CD4-positive, CD25-positive, alpha-beta regulatory T cell (primary cell): ENCODE measurements at regions not wholly inside any gene's neighbourhood (a gene's known extent, or its start where the extent isn't known, plus 50 kb on each side); places are given as distances from the start of the nearest gene placed in this dataset.

Experiments
- ATAC-seq, 2 donors: fragments of 150-1000 bp; cut with Tn5 transposase; one replicate each; pipeline ENCODE4 v1.10.0; 2021; ENCODE audit warnings: low read depth in 2 of 2, moderate number of reproducible peaks in 2 of 2, moderate library complexity in 1 of 2
- DNase-seq, 3 donors: peaks; one replicate each; pipeline versions ENCODE4 v3.0.0 to v3.0.0-alpha.2; 2012 to 2022; ENCODE audit warnings: mixed read lengths in 1 of 3
- H3K27ac ChIP-seq: one replicate; pipeline ENCODE4 v1.7.0; 2013; ENCODE audit warnings: mild to moderate bottlenecking, low read length; ENCODE audit not compliant: insufficient read depth, poor library complexity, severe bottlenecking
- H3K27me3 ChIP-seq: one replicate; pipeline ENCODE4 v1.7.0; 2013; ENCODE audit warnings: low read length; ENCODE audit not compliant: control insufficient read depth, insufficient read depth
- H3K36me3 ChIP-seq: one replicate; pipeline ENCODE4 v1.7.0; 2013; ENCODE audit warnings: mild to moderate bottlenecking, low read length, moderate library complexity; ENCODE audit not compliant: control insufficient read depth, insufficient read depth
- H3K4me1 ChIP-seq: 2 replicates; pipeline ENCODE4 v1.7.0; 2013; ENCODE audit warnings: mild to moderate bottlenecking, low read length; ENCODE audit not compliant: insufficient read depth, control insufficient read depth, poor library complexity, severe bottlenecking
- H3K4me3 ChIP-seq: one replicate; pipeline ENCODE4 v1.7.0; 2013; ENCODE audit warnings: low read depth, mild to moderate bottlenecking, low read length, moderate library complexity
- H3K9me3 ChIP-seq, 2 experiments: 1 replicate in 1 of 2; 2 replicates in 1 of 2; pipeline ENCODE4 v1.7.0; 2013; ENCODE audit warnings: low read length in 2 of 2, mild to moderate bottlenecking in 1 of 2, moderate library complexity in 1 of 2; ENCODE audit not compliant: control insufficient read depth in 2 of 2
- H3K27ac Mint-ChIP-seq, 3 donors: one replicate each; pipeline ENCODE4 v1.8.0; 2020 to 2022; ENCODE audit warnings: mild to moderate bottlenecking in 3 of 3, mixed read lengths in 3 of 3, moderate library complexity in 2 of 3
- H3K27me3 Mint-ChIP-seq: one replicate; pipeline ENCODE4 v1.8.0; 2022; ENCODE audit warnings: mild to moderate bottlenecking, mixed read lengths
- H3K36me3 Mint-ChIP-seq: one replicate; pipeline ENCODE4 v1.8.0; 2020; ENCODE audit warnings: mixed read lengths
- H3K4me1 Mint-ChIP-seq, 4 donors: one replicate each; pipeline ENCODE4 v1.8.0; 2020 to 2022; ENCODE audit warnings: mixed read lengths in 4 of 4, mild to moderate bottlenecking in 1 of 4
- H3K4me3 Mint-ChIP-seq, 4 donors: one replicate each; pipeline ENCODE4 v1.8.0; 2020 to 2022; ENCODE audit warnings: mild to moderate bottlenecking in 4 of 4, mixed read lengths in 4 of 4, moderate library complexity in 3 of 4
- H3K9me3 Mint-ChIP-seq, 7 donors: one replicate each; pipeline ENCODE4 v1.8.0; 2020 to 2022; ENCODE audit warnings: mixed read lengths in 7 of 7, mild to moderate bottlenecking in 3 of 7, moderate library complexity in 2 of 7

DNA sequence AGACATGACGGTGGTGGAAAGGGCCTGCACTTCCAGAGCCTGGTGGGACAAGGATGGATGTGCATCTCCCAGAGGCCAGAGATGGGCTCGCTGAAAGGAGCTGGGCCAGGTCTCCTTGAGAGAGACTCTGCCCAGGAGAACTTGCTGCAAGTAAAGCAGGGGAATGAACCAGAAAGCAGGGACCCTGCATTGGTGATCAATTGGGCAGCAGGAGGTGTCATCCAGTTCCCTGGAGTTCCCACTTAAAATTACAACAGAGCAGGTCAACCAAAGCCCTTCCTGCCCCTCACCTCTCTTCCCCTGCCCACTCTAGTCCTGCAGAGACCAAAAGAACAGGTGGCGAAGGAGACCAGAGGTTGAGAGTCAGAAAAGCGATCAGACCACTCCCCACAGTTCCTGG lies 69.7 kb upstream of the CAB39 start:
- peaks cover 30% of the 10 kb centered on the region for H3K4me1 ChIP-seq
- peak overlapping the region; percentile 84 for H3K27ac ChIP-seq
- H3K27me3 Mint-ChIP-seq = no peaks in the 10 kb centered on the region
- H3K4me1 Mint-ChIP-seq = peaks cover 8 to 37% (median 22%) of the 10 kb centered on the region in 4 donors
- peak overlapping the region; percentile 88 to 98 (median 92) for H3K27ac Mint-ChIP-seq
- H3K27me3 ChIP-seq = no peaks in the 10 kb centered on the region
- no peaks in the 10 kb centered on the region for H3K36me3 Mint-ChIP-seq
- no peaks in the 10 kb centered on the region for H3K9me3 Mint-ChIP-seq
- H3K9me3 ChIP-seq = no peaks in the 10 kb centered on the region
- no peak for DNase-seq
- H3K36me3 ChIP-seq = no peaks in the 10 kb centered on the region
- H3K4me3 ChIP-seq = peak overlapping the region; percentile 63
- no peak for ATAC-seq
- H3K4me3 Mint-ChIP-seq = peak overlapping the region in 1 of 4 donors; percentile 28

DNA sequence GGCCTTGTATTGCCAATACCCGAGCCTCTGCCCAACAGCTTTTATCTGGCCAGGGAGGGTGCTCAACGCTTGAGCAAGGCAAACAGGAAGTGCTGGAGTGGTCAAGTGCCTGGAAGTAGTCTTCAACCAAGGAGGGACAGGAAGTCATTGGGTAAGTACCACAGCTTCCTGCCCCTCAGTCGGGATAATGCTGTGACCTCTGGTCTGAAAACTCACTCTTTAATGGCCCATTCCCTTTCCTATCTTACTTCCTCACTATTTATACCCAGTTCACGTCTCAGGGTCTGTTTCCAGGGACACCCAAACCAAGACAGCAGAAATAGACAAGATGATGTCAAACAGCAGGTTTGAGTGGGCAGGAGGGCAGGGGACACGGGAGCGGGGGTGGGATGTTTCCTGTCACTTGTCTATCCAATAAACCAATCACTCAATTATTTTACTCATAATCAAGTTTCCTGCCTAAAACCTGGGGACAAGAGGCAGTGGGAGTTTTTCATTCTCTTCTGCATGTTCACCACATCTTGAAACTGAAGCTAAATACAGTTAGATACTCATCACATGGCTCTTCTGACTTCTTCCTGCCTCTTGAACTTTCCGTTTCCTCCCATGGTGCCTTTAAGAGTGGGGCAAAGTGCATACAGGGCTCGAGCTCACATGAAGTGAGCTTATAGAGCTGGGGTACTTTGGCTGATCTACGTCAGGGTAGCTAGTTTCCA lies 68.9 kb upstream of the CAB39 start:
- peak; percentile 96 to 97 for ATAC-seq
- Histone ChIP-seq H3K27ac (peak overlapping the region; percentile 84), H3K4me3 (peak overlapping the region; percentile 63), H3K27me3 (no peaks in the 10 kb centered on the region), H3K4me1 (peaks cover 30% of the 10 kb centered on the region), H3K9me3 (no peaks in the 10 kb centered on the region), H3K36me3 (no peaks in the 10 kb centered on the region)
- H3K27me3 Mint-ChIP-seq = no peaks in the 10 kb centered on the region
- H3K36me3 Mint-ChIP-seq = no peaks in the 10 kb centered on the region
- H3K27ac Mint-ChIP-seq = peak overlapping the region; percentile 90 to 98 (median 92)
- H3K4me3 Mint-ChIP-seq = peak overlapping the region; percentile 51 to 81 (median 69)
- DNase-seq = peak in 2 of 3 donors; percentile 61 to 88
- H3K9me3 Mint-ChIP-seq = no peaks in the 10 kb centered on the region
- H3K4me1 Mint-ChIP-seq = peaks cover 8 to 44% (median 23%) of the 10 kb centered on the region in 4 donors

DNA sequence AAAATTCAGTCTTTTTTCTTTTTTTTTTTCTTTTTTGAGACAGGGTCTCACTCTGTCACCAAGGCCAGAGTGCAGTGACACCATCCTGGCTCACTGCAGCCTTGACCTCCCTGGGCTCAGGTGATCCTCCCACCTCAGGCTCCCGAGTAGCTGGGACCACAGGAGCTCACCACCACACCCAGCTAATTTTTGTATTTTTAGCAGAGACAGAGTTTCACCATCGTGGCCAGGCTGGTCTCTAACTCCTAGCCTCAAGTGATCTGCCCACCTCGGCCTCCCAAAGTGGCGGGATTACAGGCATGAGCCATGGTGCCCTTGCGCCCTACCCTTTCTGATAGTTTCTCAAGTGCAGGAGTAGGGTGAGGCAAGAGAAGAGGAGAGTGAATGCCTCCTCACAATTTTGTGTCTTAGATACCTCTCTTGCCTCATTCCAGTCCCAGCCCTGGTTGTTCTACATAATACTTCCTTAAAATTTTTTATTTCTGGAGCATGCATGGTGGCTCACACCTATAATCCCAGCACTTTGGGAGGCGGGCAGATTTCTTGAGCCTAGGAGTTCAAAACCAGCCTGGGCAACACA lies 68.2 kb upstream of the CAB39 start:
- no peaks in the 10 kb centered on the region for H3K27me3 ChIP-seq
- peak overlapping the region; percentile 84 for H3K27ac ChIP-seq
- Mint-ChIP-seq H3K27ac (peak overlapping the region; percentile 90 to 98 (median 92)), H3K27me3 (no peaks in the 10 kb centered on the region), H3K36me3 (no peaks in the 10 kb centered on the region), H3K9me3 (no peaks in the 10 kb centered on the region), H3K4me3 (peak overlapping the region in 3 of 4 donors; percentile 67 to 81 (median 71)), H3K4me1 (peaks cover 8 to 44% (median 23%) of the 10 kb centered on the region in 4 donors)
- DNase-seq (no peak), ATAC-seq (no peak)
- peaks cover 30% of the 10 kb centered on the region for H3K4me1 ChIP-seq
- peak overlapping the region; percentile 63 for H3K4me3 ChIP-seq
- H3K9me3 ChIP-seq = no peaks in the 10 kb centered on the region
- no peaks in the 10 kb centered on the region for H3K36me3 ChIP-seq

- no peaks in the 10 kb centered on the region for H3K9me3 Mint-ChIP-seq
Measured at GRCh38 chr2:230648356-230648755, 64.3 kb upstream of the CAB39 start.

DNA sequence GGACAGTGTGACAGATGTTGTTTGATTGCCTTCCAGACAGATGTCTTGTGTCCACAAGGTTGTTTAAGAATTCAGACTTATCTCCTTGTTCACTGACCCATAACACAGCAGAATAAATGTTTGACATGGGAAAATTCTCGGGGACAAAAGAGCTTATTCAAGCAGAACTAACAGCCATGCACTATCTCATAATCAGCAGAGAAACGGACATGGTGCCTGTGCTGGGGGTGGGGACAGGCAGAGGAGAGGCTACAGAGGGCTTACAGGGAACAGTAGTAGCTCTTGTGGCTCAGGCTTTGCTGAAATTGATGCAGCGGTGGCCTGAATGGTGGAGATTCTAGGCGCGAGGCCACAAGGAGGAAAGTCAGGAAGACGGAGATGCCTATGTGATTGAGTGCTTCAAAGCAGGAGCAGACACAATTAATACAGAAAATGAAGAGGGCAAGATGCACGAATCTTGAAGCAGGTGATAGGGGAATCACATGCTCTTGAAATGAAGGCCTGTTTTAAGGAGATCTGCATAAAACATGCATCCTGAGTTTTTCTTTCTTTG lies 62.0 kb upstream of the CAB39 start:
- Mint-ChIP-seq H3K4me3 (no peak overlapping the region), H3K9me3 (peaks cover 0 to 1% (median 0%) of the 10 kb centered on the region in 7 donors), H3K27me3 (no peaks in the 10 kb centered on the region), H3K4me1 (peaks cover 8 to 34% (median 25%) of the 10 kb centered on the region in 4 donors), H3K27ac (peak overlapping the region in 1 of 3 donors; percentile 6), H3K36me3 (no peaks in the 10 kb centered on the region)
- Histone ChIP-seq H3K27ac (no peak overlapping the region), H3K9me3 (no peaks in the 10 kb centered on the region), H3K4me3 (no peak overlapping the region), H3K27me3 (no peaks in the 10 kb centered on the region), H3K4me1 (no peaks in the 10 kb centered on the region), H3K36me3 (no peaks in the 10 kb centered on the region)
- ATAC-seq (no peak), DNase-seq (no peak)

More at GRCh38 chr2:230648356-230648755, 64.3 kb upstream of the CAB39 start:
- ATAC-seq = no peak
- Histone ChIP-seq H3K9me3 (no peaks in the 10 kb centered on the region), H3K27ac (no peak overlapping the region), H3K4me1 (peaks cover 15% of the 10 kb centered on the region), H3K27me3 (no peaks in the 10 kb centered on the region), H3K36me3 (no peaks in the 10 kb centered on the region), H3K4me3 (no peak overlapping the region)
- no peaks in the 10 kb centered on the region for H3K27me3 Mint-ChIP-seq
- H3K27ac Mint-ChIP-seq = no peak overlapping the region
- H3K4me3 Mint-ChIP-seq = no peak overlapping the region
- H3K4me1 Mint-ChIP-seq = peaks cover 17 to 43% (median 34%) of the 10 kb centered on the region in 4 donors
- DNase-seq = peak in 1 of 3 donors; percentile 30
- H3K36me3 Mint-ChIP-seq = no peaks in the 10 kb centered on the region

GRCh38 chr2:230654057-230654456 lies 58.6 kb upstream of the CAB39 start:
- peaks cover 0 to 1% (median 0%) of the 10 kb centered on the region in 7 donors for H3K9me3 Mint-ChIP-seq
- H3K9me3 ChIP-seq = no peaks in the 10 kb centered on the region
- peaks cover 10 to 55% (median 42%) of the 10 kb centered on the region in 4 donors for H3K4me1 Mint-ChIP-seq
- H3K27me3 Mint-ChIP-seq = no peaks in the 10 kb centered on the region
- no peak overlapping the region for H3K4me3 ChIP-seq
- peak overlapping the region in 1 of 3 donors; percentile 90 for H3K27ac Mint-ChIP-seq
- H3K27me3 ChIP-seq = no peaks in the 10 kb centered on the region
- no peaks in the 10 kb centered on the region for H3K36me3 ChIP-seq
- peaks cover 27% of the 10 kb centered on the region for H3K4me1 ChIP-seq
- no peak for DNase-seq
- no peak overlapping the region for H3K4me3 Mint-ChIP-seq
- H3K36me3 Mint-ChIP-seq = no peaks in the 10 kb centered on the region
- ATAC-seq = no peak
- no peak overlapping the region for H3K27ac ChIP-seq

DNA sequence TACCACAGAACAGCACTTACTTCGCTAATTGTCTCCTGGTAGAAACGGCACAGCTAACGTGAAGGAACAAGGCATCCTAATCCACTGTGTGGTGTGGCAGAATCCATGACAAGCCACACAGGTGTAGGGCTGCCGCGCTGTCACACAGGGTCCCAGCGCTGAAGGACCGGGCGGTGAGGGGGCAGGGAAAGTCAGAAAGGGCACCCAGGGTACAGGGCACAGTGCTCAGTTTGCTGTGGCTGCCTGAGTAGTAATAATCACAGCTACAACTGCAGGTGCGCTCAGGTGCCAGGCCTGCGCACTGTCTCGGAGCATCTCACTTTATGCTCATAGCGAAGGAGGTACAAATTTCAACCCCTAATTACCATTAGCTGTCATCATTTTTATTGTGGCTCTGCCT lies 55.2 kb upstream of the CAB39 start:
- H3K27ac ChIP-seq = peak overlapping the region; percentile 71
- H3K36me3 ChIP-seq = no peaks in the 10 kb centered on the region
- H3K36me3 Mint-ChIP-seq = no peaks in the 10 kb centered on the region
- H3K27me3 Mint-ChIP-seq = no peaks in the 10 kb centered on the region
- peaks cover 61% of the 10 kb centered on the region for H3K4me1 ChIP-seq
- H3K27me3 ChIP-seq = no peaks in the 10 kb centered on the region
- peaks cover 22 to 77% (median 51%) of the 10 kb centered on the region in 4 donors for H3K4me1 Mint-ChIP-seq
- H3K27ac Mint-ChIP-seq = peak overlapping the region; percentile 10 to 91 (median 81)
- peaks cover 0 to 1% (median 0%) of the 10 kb centered on the region in 7 donors for H3K9me3 Mint-ChIP-seq
- DNase-seq (no peak), ATAC-seq (no peak)
- H3K4me3 Mint-ChIP-seq = peak overlapping the region in 3 of 4 donors; percentile 8 to 73 (median 28)
- H3K4me3 ChIP-seq = no peak overlapping the region
- H3K9me3 ChIP-seq = no peaks in the 10 kb centered on the region
